MM.1S (cell line): ENCODE measurements at regions not wholly inside any gene's neighbourhood (a gene's known extent, or its start where the extent isn't known, plus 50 kb on each side); places are given as distances from the start of the nearest gene placed in this dataset.

Source experiments
- DNase-seq: peaks from one replicate; pipeline ENCODE4 v3.0.0-alpha.2; 2015
- H2AFZ ChIP-seq: fragments of 300-600 bp; sonication (generic); 2 replicates; pipeline ENCODE4 v1.6.0; 2016; ENCODE audit warnings: antibody characterized with exemption, low read length
- H3F3A ChIP-seq: fragments of 300-600 bp; sonication (generic); 2 replicates; pipeline ENCODE4 v1.6.1; 2016; ENCODE audit warnings: mild to moderate bottlenecking, antibody characterized with exemption, low read length, moderate library complexity, mixed read lengths; ENCODE audit not compliant: insufficient read depth
- H3K27ac ChIP-seq: fragments of 300-600 bp; sonication (generic); 2 replicates; pipeline ENCODE4 v1.5.1; 2016; ENCODE audit warnings: mild to moderate bottlenecking, low read length
- H3K27me3 ChIP-seq: fragments of 300-600 bp; sonication (generic); replicated peaks from 2 replicates; pipeline ENCODE4 v1.6.0; 2016; ENCODE audit warnings: low read length; ENCODE audit not compliant: insufficient read depth
- H3K36me3 ChIP-seq: fragments of 300-600 bp; sonication (generic); replicated peaks from 2 replicates; pipeline ENCODE4 v1.6.1; 2016; ENCODE audit warnings: mild to moderate bottlenecking, low read length, mixed read lengths; ENCODE audit not compliant: insufficient read depth
- H3K4me1 ChIP-seq: fragments of 300-600 bp; sonication (generic); 2 replicates; pipeline ENCODE4 v1.6.1; 2016; ENCODE audit warnings: low read length, mixed read lengths
- H3K4me2 ChIP-seq: fragments of 300-600 bp; sonication (generic); 2 replicates; pipeline ENCODE4 v1.6.0; 2016; ENCODE audit warnings: low read depth, low read length
- H3K4me3 ChIP-seq: fragments of 300-600 bp; sonication (generic); 2 replicates; pipeline ENCODE4 v1.5.1; 2016; ENCODE audit warnings: low read length, mixed read lengths
- H3K79me2 ChIP-seq: fragments of 300-600 bp; sonication (generic); 2 replicates; pipeline ENCODE4 v1.6.1; 2016; ENCODE audit warnings: mixed run types, low read length, mixed read lengths
- H3K9ac ChIP-seq: fragments of 300-600 bp; sonication (generic); 2 replicates; pipeline ENCODE4 v1.6.1; 2016; ENCODE audit warnings: low read length, mixed read lengths
- H3K9me2 ChIP-seq: fragments of 300-600 bp; sonication (generic); replicated peaks from 2 replicates; pipeline ENCODE4 v1.6.1; 2016; ENCODE audit warnings: mild to moderate bottlenecking, low read length, mixed read lengths; ENCODE audit not compliant: insufficient read depth
- H3K9me3 ChIP-seq: fragments of 300-600 bp; sonication (generic); replicated peaks from 2 replicates; pipeline ENCODE4 v1.6.1; 2016; ENCODE audit warnings: mild to moderate bottlenecking, low read length, mixed read lengths; ENCODE audit not compliant: insufficient read depth
- H4K20me1 ChIP-seq: fragments of 300-600 bp; sonication (generic); 2 replicates; pipeline ENCODE4 v1.6.1; 2016; ENCODE audit warnings: mild to moderate bottlenecking, low read length, moderate library complexity, mixed read lengths; ENCODE audit not compliant: insufficient read depth
- EZH2 ChIP-seq: fragments of 300-600 bp; sonication (generic); optimal IDR thresholded peaks from 2 replicates; pipeline ENCODE3; 2017; ENCODE audit warnings: low read depth, mild to moderate bottlenecking, antibody characterized with exemption, low read length, mixed read lengths
- EZH2phosphoT487 ChIP-seq: fragments of 300-600 bp; sonication (generic); IDR thresholded peaks from 2 replicates; pipeline ENCODE4 v1.6.1; 2018; ENCODE audit warnings: antibody characterized with exemption, low read length
- TF ChIP-seq, protein P1 (sequence below): fragments of 300-600 bp; sonication (generic); IDR thresholded peaks from 2 replicates; pipeline ENCODE4 v1.5.1; 2016; ENCODE audit warnings: antibody characterized with exemption, low read length, mixed read lengths

GRCh38 chr16:6803176-6803575 lies 529.5 kb upstream of the RBFOX1 start:
- Histone ChIP-seq H4K20me1 (no peaks in the 10 kb centered on the region), H3K9ac (no peak overlapping the region), H3K4me1 (no peaks in the 10 kb centered on the region), H3K4me2 (no peak overlapping the region), H3K9me3 (no peaks in the 10 kb centered on the region), H3F3A (no peaks in the 10 kb centered on the region), H3K27ac (no peak overlapping the region), H3K9me2 (no peaks in the 10 kb centered on the region), H3K27me3 (no peaks in the 10 kb centered on the region), H3K36me3 (no peaks in the 10 kb centered on the region), H2AFZ (no peak overlapping the region), H3K4me3 (no peak overlapping the region), H3K79me2 (no peaks in the 10 kb centered on the region)
- DNase-seq: no peak
- TF ChIP-seq, protein P1, sequence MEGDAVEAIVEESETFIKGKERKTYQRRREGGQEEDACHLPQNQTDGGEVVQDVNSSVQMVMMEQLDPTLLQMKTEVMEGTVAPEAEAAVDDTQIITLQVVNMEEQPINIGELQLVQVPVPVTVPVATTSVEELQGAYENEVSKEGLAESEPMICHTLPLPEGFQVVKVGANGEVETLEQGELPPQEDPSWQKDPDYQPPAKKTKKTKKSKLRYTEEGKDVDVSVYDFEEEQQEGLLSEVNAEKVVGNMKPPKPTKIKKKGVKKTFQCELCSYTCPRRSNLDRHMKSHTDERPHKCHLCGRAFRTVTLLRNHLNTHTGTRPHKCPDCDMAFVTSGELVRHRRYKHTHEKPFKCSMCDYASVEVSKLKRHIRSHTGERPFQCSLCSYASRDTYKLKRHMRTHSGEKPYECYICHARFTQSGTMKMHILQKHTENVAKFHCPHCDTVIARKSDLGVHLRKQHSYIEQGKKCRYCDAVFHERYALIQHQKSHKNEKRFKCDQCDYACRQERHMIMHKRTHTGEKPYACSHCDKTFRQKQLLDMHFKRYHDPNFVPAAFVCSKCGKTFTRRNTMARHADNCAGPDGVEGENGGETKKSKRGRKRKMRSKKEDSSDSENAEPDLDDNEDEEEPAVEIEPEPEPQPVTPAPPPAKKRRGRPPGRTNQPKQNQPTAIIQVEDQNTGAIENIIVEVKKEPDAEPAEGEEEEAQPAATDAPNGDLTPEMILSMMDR: no peak
- no peak for TF ChIP-seq EZH2phosphoT487

DNA sequence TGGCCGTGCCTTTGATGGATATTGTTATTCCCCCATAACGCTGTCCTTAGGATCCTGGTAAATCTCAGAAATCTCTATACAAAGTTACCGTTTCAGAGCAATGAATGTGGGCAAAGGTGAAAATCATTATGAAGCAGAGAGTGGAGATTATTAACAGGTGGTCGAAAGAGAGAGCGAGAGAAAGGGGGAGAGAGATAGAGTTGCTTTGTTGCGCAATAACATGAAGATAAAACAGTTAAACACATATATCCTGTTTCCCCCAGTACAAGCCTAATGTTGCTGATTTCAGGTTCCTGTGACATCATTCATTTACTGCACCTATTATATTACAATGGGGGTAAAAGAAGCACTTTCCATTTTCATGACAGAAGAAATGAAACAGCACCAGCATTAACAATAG lies 535.4 kb upstream of the RBFOX1 start:
- Histone ChIP-seq H3K9me3 (no peaks in the 10 kb centered on the region), H3K4me2 (no peak overlapping the region), H2AFZ (no peak overlapping the region), H3K9ac (no peak overlapping the region), H3K4me1 (no peaks in the 10 kb centered on the region), H3K4me3 (no peak overlapping the region), H4K20me1 (no peaks in the 10 kb centered on the region), H3K27me3 (no peaks in the 10 kb centered on the region), H3K27ac (no peak overlapping the region), H3K36me3 (no peaks in the 10 kb centered on the region), H3K79me2 (no peaks in the 10 kb centered on the region), H3K9me2 (no peaks in the 10 kb centered on the region), H3F3A (no peaks in the 10 kb centered on the region)
- no peak for DNase-seq
- no peak for TF ChIP-seq EZH2
- no peak for TF ChIP-seq EZH2phosphoT487
- TF ChIP-seq, protein P1: no peak

DNA sequence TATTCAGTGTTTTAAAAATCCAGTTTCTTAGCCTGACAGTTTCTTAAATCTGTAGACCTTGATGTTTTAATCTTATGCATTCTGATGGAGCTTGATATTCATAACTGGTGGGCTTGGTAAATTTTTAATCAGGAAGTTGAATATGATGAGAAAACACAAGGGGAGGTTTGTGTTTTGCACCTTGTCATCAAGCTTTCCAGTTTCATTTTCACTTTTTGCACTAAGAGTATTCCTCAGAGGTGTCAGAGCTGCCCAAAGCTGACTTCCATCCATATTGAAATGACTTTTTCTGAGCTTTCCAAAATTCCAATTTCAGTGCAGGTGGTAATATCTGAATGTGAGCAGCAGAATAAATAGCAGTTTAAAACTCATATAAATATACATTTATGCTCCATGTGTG lies 555.0 kb upstream of the RBFOX1 start:
- H3F3A ChIP-seq: no peaks in the 10 kb centered on the region
- no peaks in the 10 kb centered on the region for H3K9me3 ChIP-seq
- H3K27me3 ChIP-seq: no peaks in the 10 kb centered on the region
- no peak overlapping the region for H3K27ac ChIP-seq
- H3K4me3 ChIP-seq: peak overlapping the region; percentile 33
- DNase-seq: peak; percentile 67
- H3K9me2 ChIP-seq: no peaks in the 10 kb centered on the region
- peak overlapping the region; percentile 91 for H2AFZ ChIP-seq
- H3K36me3 ChIP-seq: no peaks in the 10 kb centered on the region
- H3K9ac ChIP-seq: peak overlapping the region; percentile 19; the same call in 1 of the 2 replicates
- no peaks in the 10 kb centered on the region for H4K20me1 ChIP-seq
- H3K4me2 ChIP-seq: peak overlapping the region; percentile 71
- no peaks in the 10 kb centered on the region for H3K4me1 ChIP-seq
- no peaks in the 10 kb centered on the region for H3K79me2 ChIP-seq
- TF ChIP-seq EZH2phosphoT487: no peak
- TF ChIP-seq, protein P1: no peak
